ENCODE measurements at regions not wholly inside any gene's neighbourhood (a gene's known extent, or its start where the extent isn't known, plus 50 kb on each side); places are given as distances from the start of the nearest gene placed in this dataset.

DNA sequence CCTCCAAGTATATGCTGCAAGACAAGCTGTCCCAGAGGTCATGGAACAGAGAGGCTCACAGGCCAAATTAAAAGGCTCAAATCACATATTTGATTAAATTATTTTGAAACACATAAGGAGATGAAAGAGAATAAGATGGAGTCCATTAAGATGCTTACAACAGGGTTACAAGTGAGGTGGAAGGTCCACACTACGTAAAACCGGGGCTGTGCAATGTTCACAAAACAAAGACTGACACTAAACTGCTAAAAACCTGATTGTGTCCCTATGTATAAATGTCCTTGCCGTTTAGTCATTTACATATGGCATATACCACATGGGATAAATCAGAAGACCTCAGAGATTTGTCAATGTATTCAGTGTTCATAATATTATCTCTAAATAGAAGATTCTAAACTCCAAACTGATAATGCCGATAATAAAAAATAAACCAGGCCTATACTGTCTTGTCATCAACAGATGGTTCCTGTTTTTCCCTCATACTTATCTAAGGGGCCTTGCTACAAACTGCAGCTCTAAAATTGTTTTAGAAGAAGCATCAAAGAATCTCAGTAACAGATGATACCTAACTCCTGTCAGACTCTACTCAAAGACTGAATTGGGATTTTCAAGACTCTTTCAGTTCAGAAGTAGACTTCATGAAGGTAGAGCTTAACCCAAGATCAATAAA lies 51.8 kb upstream of the RIPOR2 start:
- no peak for DNase-seq (ENCODE audit: low read depth in 1 of 2, low spot score in 1 of 2)

DNA sequence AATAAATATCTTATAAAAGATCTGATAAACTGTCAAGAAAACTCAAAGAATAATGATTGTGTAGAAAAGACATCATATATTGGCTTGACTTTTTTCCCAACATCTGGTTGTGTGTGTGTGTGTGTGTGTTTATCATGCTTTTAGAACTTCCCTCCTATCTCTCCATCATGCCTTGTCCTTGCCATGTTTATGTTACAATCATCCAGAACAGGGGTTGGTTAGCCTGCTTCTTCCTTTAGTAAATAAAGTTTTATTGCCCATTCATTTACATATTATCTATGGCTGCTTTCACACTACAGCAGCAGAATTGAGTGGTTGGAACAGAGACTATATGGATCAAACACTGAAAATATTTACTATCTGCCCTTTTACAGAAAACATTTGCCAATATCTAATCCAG lies 52.8 kb upstream of the RIPOR2 start:
- DNase-seq (ENCODE audit: low read depth in 1 of 2, low spot score in 1 of 2) = no peak

DNA sequence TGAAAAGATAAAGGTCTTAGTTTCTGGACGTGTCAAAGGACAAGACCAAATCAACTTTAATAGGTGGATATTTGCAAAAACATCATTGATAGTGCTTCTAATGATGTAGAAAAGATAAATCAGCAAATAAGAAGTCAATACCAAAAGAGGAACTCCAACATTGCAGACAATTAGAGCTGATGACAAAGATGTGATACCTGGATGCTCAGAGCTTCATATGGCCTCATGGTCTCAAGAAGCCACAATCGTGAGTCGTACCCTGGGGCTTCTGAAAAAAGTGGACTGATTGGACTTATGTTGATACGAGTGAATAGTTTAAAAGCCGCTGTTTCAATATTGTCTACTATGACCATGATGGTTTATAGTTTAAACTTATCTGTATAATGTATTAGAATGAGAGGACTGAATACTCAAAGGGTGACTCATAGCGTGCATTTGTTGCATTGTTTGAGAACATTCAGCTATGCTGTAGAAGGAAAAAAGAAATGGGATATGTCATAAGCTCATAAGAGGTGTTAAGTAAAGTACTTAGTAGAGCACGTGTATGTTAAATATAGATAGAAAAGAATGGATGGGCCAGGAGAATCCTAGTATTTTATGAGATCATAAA lies 54.6 kb upstream of the RIPOR2 start:
- no peak for DNase-seq (ENCODE audit: low read depth in 1 of 2, low spot score in 1 of 2)

DNA sequence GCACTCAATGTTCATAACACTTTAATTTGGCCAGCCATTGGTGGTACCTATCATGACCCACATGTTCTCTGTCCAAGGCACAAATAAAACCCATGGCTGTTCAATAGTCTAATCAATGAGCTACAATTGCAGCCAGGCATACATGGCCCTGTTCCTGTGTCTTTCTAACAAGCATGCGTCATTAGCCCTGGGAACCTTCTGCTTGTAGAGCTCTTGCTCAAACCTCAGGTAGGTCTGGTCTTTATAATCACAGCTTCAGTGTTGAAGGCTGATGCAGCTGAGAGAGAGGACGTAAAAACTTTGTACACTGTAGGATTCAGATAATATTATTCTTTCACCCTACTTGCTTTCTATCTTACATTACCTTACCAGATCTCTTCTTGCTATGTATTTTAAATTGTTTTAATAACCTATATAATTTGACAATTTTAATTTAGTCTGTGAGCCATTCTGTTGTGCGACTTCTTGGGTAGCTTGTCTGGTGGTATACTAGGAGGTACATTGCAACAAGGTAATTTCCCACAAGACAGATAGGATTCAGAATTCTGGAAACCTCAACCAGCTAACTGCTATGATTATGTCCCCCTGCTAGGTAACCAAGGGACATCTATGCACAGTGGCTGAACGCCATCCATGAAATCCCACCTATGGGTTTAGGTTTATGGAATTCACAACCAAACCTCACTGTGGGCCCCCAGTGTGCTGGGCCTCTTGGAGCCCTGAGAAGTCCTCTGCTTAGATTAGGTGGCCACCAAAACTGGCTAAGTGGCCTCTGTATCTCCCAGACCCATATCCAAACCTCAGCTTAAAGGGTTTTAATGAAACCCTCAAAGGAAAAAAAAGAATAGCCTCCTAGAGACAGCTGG lies 55.4 kb upstream of the RIPOR2 start:
- DNase-seq (ENCODE audit: low read depth in 1 of 2, low spot score in 1 of 2) = no peak

DNA sequence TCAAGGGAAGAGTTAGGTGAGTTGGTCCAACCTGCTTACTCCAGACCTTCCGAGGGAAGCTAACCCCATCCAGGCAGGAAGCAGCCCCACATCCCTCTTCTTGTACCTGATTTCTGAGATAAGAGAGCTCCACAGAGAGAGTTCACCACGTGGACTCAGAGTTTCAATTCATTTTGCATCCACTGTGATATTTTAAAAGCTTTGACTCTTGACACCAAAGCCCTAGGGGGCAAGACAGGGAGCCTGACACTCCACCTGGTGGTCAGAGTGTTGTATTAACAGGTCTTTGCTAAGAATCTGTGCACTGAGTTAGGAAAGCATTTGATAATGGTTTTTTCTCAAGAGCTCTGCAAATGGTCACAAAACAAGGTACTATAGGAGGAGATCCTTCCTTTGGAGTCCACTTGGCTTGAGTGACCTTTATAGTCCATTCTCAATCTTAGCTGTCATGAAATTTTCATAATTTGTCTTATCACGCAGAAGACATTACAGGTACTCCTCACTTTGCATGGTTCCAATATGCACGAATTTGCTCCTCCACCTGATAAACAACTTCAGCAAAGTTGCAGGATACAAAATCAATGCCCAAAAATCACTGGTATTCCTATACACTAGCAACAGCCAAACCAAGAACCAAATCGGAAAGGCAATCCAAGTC lies 56.2 kb upstream of the RIPOR2 start:
- DNase-seq (ENCODE audit: low read depth in 1 of 2, low spot score in 1 of 2) = peak in 1 of 2 donors; percentile 77

DNA sequence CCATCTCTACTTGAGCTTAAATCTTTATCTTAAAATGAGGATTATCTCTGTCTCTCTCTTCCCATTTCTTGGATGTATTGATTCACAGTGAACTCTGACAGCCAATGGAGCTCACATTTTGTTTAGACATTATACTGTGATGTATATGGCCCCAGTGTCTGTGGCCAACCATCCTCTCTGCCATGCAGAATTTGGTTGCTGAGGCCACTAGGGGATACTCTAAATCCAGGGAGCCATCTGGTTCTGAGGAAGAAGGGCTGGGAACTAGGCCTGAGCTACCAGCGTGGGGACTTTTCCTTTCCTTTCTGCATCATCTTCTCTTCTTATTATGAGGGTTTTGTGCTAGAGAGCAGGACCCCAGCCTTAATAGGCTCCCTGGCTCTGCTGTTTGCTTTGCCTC lies 59.1 kb upstream of the RIPOR2 start:
- no peak for DNase-seq (ENCODE audit: low read depth in 1 of 2, low spot score in 1 of 2)

DNA sequence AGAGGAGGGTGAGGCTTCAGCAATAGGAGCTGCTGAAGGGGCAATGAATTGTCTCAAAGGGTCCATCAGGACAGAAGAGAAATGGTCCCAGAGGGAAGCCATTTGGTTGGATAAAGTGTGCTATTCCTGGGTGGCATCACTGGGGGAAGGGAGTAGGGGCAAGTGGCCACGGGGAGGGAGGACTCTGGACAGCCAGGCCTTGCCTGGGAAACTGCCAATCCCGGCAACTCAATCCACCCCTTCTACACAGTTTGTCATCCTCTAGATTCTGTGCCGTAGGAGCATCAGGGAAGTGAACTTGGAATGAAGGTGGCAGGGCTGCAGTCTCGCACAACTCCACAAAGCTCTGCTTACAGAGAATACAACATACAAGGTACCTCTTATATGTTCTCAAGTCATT lies 59.5 kb upstream of the RIPOR2 start:
- DNase-seq (ENCODE audit: low read depth in 1 of 2, low spot score in 1 of 2) = no peak

DNA sequence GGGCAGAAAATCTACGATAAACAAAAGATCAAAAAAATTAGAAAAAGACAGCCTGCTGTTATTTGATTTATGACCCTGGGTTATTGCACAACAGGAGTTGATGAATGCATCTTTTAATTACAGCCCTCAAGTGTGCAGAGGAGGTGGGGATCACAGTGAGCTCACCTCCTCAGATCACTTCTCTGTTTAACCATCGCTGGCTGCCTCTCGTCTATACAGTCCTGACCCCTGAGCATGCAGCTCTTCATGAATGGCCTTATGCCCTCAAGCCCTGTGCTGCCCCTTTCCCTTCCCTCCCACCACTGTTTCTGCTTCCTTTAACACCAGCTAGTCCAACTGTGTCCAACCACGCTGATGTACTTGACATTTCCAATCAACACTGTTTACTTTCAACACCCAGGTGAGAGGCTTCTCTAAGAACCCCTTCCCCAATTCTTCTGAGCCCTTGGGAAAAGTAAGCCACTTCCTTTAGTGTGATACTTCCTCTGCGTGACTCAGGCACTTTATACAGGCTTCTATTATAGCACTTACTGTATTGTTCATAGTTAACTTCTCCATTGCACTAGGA lies 60.6 kb upstream of the RIPOR2 start:
- DNase-seq (ENCODE audit: low read depth in 1 of 2, low spot score in 1 of 2) = no peak

DNA sequence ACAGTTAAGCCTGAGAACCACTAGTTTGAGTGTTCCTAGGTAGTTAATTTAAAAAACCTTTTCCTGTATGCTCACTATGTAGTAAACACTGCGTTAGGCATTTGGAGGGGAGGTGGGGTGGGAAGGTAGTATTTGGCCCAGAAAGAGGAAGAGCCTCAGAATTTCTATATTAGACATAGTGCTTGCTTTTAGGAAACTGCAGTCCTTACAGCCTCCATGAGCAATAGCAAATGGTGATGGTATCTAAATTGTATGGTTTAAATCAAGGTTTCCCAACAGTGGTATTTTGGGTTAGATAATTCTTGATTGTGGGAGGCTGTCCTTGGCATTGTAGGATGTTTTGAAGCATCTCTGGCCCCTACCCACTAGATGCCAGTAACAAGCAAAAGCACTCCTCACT lies 61.5 kb upstream of the RIPOR2 start:
- no peak for DNase-seq (ENCODE audit: low read depth in 1 of 2, low spot score in 1 of 2)

DNA sequence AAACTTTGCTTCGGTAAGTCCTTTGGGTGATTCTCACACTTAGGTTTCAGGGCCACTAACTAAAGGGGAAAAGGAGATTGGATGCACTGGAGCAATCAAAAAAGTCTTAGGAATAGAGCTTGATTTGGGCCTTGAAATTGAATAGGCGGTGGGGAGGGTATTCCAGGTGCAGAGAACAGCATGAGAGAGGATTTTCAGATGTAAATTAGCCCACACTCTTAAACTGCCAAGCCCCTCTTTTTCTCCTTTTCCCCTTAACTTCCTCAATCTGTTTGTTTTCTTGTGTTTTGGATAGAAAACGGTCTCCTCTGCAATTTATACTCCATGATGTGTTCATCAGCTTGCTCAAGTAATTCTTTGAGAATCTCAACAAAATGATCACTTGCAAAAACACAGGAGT lies 62.1 kb upstream of the RIPOR2 start:
- DNase-seq (ENCODE audit: low read depth in 1 of 2, low spot score in 1 of 2) = no peak

DNA sequence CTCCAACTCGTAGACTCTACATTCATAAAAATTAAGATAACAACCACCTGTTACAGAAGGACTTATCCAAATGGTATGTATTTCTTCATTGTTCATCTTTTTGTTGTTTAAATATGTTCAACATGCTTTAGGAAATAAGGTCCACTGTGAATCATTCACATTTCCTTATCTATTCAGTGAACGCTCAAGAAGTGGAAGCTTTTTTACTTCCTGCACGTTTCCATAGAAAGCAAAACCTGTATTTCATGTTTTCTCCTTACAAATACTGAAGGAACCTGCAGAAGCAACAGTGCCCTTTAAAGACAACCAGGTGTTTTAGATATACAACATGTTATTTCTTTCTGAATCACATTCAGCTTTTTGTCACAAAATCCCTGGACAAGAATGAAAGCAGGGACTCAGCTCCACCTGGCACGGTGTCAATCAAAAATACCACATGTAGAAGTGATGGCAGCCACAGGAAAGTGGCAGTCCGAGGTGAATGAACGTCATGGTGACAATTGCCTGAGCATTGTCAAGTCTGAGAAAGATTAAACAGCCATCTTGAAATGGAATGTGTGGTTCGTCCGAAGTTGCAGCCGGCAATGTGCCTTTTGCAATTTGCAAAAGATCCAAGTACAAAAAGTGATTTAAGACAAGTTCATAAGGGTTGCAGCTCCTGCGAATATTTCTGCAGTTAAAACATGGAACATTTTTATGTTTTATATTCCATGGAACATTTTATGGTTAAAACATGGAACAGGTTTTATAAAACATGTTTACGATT lies 66.7 kb upstream of the RIPOR2 start:
- DNase-seq (ENCODE audit: low read depth in 1 of 2, low spot score in 1 of 2) = no peak

DNA sequence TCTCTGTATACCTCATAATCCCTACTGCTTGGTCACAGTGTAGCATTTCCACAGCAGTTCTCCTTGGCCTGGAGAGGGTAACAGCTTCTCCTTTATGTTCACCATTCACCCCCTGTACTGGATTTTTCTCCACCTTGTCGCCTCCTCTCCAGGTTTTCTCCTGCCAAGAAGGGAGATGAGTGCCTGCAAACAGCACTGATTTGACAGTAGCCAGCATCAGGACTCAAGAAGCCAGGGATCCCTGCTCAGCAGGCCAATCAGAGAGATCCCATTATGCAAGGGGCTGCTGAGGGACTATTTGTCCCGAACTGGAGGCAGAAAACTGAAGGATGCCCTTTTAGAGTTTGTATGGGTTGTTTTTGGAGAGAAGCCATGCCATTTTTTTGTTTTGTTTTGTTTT lies 68.6 kb upstream of the RIPOR2 start:
- no peak for DNase-seq (ENCODE audit: low read depth in 1 of 2, low spot score in 1 of 2)

DNA sequence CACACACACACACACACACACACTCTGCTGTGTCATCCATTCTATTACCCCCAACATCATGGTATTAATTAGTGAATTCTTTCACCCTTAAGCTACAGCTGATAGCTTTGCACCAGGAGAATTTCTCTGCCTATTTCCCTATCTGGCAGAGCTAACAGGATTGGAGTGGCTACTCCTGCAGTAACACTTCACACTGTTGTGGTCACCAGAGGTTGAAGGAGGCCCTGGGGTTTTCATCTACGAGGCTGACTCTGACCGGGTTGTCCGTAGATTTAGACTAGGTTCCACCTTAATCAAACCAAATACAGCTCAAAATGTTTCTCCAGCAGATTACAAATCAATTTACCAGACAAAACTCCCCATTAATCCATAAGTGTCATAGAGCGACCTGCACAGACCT lies 69.2 kb upstream of the RIPOR2 start:
- DNase-seq (ENCODE audit: low read depth in 1 of 2, low spot score in 1 of 2) = no peak

DNA sequence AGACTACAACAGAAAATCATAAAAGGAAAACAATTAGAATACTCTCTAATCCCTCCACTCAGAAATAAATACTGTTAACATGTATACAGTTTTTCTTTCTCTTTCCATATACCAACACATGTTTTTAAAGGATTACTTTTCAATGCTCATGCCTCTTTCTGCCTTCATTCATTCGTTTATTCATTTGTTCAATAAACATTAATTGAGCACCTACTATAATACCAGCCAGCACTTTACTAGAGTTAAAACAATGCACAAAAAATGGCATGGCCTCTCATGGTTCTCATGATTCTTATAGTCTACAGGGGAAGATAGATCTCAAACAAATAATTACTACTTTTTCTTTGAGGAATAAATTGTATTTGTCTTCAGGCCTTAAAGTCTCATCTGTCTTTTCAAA lies 70.3 kb upstream of the RIPOR2 start:
- DNase-seq (ENCODE audit: low read depth in 1 of 2, low spot score in 1 of 2) = no peak

DNA sequence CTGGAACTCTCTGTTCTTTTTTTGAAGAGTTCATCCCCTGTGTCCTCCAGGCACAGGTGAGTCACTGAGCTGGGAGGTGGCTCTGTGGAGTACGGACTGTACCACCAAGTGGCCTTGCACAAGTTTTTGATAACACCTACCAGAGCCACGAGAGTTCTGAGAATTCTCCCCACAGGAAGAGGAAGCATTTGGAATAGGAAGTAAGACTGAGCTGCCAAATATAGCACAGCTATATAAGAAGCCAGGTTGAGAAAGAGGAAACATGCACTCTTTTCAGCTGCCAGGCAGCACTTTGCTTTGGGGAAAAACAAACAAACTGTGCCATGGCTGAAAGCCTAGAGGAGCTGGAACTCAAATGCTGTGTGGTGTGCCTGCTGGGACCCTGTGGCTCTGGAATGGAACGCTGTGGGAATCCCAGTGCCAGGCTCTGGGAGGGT lies 70.8 kb upstream of the RIPOR2 start:
- DNase-seq (ENCODE audit: low read depth in 1 of 2, low spot score in 1 of 2) = no peak

DNA sequence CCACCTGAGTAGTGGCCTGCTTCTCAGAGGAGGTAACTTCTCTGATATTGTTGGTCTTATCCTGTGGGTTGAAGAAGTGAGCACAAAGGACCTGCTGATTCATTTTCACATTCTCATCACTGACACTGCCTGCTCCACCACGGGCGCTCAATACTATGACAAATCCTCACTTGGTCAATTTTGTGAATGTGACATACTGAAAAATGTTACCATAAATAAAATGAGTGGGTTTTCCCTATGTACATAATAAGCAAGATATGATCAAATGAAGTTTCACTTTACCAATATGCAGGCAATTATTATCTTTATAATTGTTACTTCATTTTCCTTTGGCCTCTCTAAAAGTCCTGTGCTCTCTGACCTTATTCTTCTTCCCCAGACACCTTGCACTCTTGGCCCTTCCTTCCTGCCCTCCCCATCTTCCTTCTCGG lies 71.5 kb upstream of the RIPOR2 start:
- DNase-seq (ENCODE audit: low read depth in 1 of 2, low spot score in 1 of 2) = peak in 1 of 2 donors; percentile 54

DNA sequence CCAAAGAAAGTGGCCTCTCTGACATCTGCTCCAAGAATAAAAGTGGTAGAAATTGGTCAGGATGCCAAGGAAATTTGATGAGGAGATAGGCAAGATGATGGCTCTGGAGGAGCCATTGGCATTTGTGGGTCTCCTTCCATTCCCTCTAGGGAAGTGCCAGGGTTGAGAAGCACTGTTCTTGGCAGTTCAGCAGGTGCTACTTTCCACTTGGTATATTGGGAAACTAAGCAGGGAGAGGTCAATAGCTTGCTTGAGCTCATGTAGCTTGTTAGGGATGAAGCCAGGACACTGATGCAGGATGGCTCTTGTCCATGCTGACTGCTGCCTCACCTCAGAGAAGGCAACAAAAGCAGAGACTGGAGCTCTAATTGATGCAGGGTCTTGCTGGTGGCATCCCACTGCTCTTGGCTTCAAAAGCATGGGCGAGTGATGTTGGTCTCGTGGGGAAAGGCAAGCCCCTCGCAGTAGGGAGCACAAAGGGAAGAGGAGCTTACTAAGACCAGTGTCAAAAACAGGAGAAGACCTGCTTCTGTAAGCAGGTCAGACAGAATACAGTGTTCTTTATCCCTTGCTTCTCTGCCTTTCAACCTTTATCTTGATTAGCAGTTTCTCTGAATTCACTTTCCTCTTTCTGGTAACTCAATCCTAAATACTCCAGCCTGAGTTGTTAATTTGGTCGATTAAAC lies 73.1 kb upstream of the RIPOR2 start:
- DNase-seq (ENCODE audit: low read depth in 1 of 2, low spot score in 1 of 2) = no peak

DNA sequence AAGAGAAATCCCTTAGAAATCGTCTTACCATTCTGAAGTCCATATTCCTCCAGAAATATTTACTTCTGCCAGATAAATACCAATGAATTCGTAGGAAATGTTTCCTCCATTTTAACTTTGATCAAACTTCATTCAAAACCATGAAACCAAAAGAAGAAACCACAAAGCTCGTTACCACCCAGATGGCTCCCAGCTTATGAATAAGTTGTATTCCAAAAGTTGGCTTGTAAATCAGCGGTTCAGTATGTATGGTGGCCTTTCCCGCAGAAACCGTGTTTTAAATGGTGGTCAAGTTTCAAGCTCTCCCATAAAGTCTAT lies 73.6 kb upstream of the RIPOR2 start:
- no peak for DNase-seq (ENCODE audit: low read depth in 1 of 2, low spot score in 1 of 2)

DNA sequence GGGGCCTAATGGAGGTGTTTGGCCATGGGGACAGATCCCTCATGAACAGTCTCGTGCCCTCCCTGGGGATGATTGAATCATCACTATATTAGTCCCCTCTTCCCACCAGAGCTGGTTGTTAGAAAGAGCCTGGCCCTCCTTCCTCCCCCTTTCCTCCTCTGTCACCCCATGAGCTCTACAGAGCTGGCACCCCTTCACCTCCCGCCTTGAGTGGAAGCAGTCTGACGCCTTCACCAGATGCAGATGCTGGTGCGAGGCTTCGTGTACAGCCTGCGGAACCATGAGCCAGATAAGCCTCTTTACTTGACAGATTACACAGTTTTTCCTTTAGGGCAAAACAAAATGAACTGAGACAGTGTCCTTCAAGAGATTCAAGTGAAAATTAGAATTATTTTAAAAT lies 74.4 kb upstream of the RIPOR2 start:
- DNase-seq (ENCODE audit: low read depth in 1 of 2, low spot score in 1 of 2) = no peak

DNA sequence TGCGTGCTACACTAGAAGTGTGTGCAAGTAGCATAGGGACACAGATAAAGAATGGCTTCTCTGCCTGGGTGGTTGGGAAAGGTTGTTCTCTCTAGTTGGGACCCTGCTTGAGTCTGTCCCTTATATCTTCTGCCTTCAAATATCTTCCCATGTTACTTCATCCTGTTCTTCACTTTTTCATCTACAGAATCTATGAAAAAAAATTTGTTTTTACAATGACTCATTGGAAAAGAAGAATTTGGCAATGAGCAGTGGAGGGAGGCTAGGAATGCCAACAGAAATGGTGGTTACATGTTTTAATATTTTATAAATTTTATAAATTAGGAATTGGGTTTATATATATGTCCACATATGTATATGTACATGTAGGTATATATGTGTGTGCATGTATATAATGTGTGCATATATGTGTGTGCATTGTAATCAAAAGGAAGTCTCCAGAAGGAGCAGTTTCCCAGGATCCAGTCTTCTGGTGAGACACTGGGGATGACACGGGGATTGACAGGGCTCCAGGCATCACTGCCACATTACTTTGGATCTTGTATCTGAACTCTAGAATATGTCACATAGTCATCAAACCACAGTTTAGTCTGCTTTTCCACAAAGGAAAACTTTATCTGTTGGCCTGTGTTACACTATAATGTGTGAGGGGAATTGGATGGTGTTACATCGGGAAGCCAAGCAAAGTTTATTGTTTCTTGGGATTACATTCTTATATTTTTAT lies 75.3 kb upstream of the RIPOR2 start:
- DNase-seq (ENCODE audit: low read depth in 1 of 2, low spot score in 1 of 2) = no peak
